Pulmonary artery endothelial cell (primary cell): ENCODE measurements at regions not wholly inside any gene's neighbourhood (a gene's known extent, or its start where the extent isn't known, plus 50 kb on each side); places are given as distances from the start of the nearest gene placed in this dataset.
A peak's percentile ranks its signal among the peaks of the same experiment; 100 is the strongest.
"Not testable (repeated sequence)": the region's sequence is repeated elsewhere in the genome, so short reads cannot be mapped to it uniquely, and the experiment has no call there.

Experiments
- DNase-seq: peaks from one replicate; pipeline ENCODE4 v3.0.0-alpha.2; 2011; ENCODE audit warnings: low read depth, low spot score

GRCh38 chr7:119254742-119255141 lies 1018.2 kb upstream of the KCND2 start:
- no peak for DNase-seq

GRCh38 chr7:119256001-119256400 lies 1017.0 kb upstream of the KCND2 start:
- DNase-seq = no peak

- DNase-seq = no peak
These were observed 1016.4 kb upstream of the KCND2 start for GRCh38 chr7:119256446-119257131.

- DNase-seq = not testable (repeated sequence)
These were observed 1006.2 kb upstream of the KCND2 start for GRCh38 chr7:119266790-119267189.

- DNase-seq = peak; percentile 17
These were observed 1002.9 kb upstream of the KCND2 start for GRCh38 chr7:119270045-119270464.

GRCh38 chr7:119270644-119271043 lies 1002.3 kb upstream of the KCND2 start:
- DNase-seq = no peak

- no peak for DNase-seq
These were observed 1001.7 kb upstream of the KCND2 start for GRCh38 chr7:119271147-119271779.

GRCh38 chr7:119281181-119281846 lies 991.7 kb upstream of the KCND2 start:
- no peak for DNase-seq

GRCh38 chr7:119283353-119283752 lies 989.6 kb upstream of the KCND2 start:
- DNase-seq = no peak

- no peak for DNase-seq
These were observed 984.6 kb upstream of the KCND2 start for GRCh38 chr7:119288416-119288815.

GRCh38 chr7:119300341-119300740 lies 972.6 kb upstream of the KCND2 start:
- DNase-seq = not testable (repeated sequence)

GRCh38 chr7:119320316-119320715 lies 952.7 kb upstream of the KCND2 start:
- no peak for DNase-seq

- DNase-seq = no peak
These were observed 943.3 kb upstream of the KCND2 start for GRCh38 chr7:119329715-119330114.

- no peak for DNase-seq
These were observed 937.6 kb upstream of the KCND2 start for GRCh38 chr7:119335405-119335804.

- DNase-seq = no peak
These were observed 931.2 kb upstream of the KCND2 start for GRCh38 chr7:119341822-119342221.

GRCh38 chr7:119343289-119343688 lies 929.7 kb upstream of the KCND2 start:
- no peak for DNase-seq

- DNase-seq = no peak
These were observed 928.5 kb upstream of the KCND2 start for GRCh38 chr7:119344466-119344865.

GRCh38 chr7:119348491-119348890 lies 924.5 kb upstream of the KCND2 start:
- DNase-seq = no peak

GRCh38 chr7:119350334-119350733 lies 922.6 kb upstream of the KCND2 start:
- DNase-seq = no peak

GRCh38 chr7:119351320-119351719 lies 921.7 kb upstream of the KCND2 start:
- no peak for DNase-seq

- no peak for DNase-seq
These were observed 898.5 kb upstream of the KCND2 start for GRCh38 chr7:119374436-119374835.

GRCh38 chr7:119377861-119378260 lies 895.1 kb upstream of the KCND2 start:
- no peak for DNase-seq

- DNase-seq = no peak
These were observed 890.2 kb upstream of the KCND2 start for GRCh38 chr7:119382726-119383125.
